Caki2 (cell line): ENCODE measurements at regions not wholly inside any gene's neighbourhood (a gene's known extent, or its start where the extent isn't known, plus 50 kb on each side); places are given as distances from the start of the nearest gene placed in this dataset.

Source experiments
- DNase-seq: peaks from one replicate; pipeline ENCODE4 v3.0.0-alpha.2; 2015; ENCODE audit warnings: low read depth
- in situ Hi-C: cut with HindIII; loops from 2 replicates; pipeline ENCODE4 v1.10.0; 2016; ENCODE audit warnings: low sequenced_read_pairs, low pct_unique_long_range_greater_than_20kb, mixed read lengths

- in situ Hi-C loops, result no loop called here
- no peak for DNase-seq
Measured at GRCh38 chr10:43827853-43828252, 179.2 kb upstream of the ZNF32 start.

GRCh38 chr10:43825984-43826383 is 177.3 kb upstream of the ZNF32 start:
- in situ Hi-C loops, result no loop called here
- DNase-seq, result no peak

- in situ Hi-C loops, result no loop called here
Measured at GRCh38 chr10:43825421-43825820, 176.7 kb upstream of the ZNF32 start.

GRCh38 chr10:43824934-43825333 is 176.3 kb upstream of the ZNF32 start:
- DNase-seq, result no peak
- in situ Hi-C loops, result no loop called here

More at GRCh38 chr10:43825421-43825820, 176.7 kb upstream of the ZNF32 start:
- no peak for DNase-seq

- in situ Hi-C loops, result no loop called here
Measured at GRCh38 chr10:43822631-43823580, 174.2 kb upstream of the ZNF32 start.

GRCh38 chr10:43821103-43821502 is 172.4 kb upstream of the ZNF32 start:
- in situ Hi-C loops, result no loop called here

More at GRCh38 chr10:43822631-43823580, 174.2 kb upstream of the ZNF32 start:
- DNase-seq, result no peak

DNA sequence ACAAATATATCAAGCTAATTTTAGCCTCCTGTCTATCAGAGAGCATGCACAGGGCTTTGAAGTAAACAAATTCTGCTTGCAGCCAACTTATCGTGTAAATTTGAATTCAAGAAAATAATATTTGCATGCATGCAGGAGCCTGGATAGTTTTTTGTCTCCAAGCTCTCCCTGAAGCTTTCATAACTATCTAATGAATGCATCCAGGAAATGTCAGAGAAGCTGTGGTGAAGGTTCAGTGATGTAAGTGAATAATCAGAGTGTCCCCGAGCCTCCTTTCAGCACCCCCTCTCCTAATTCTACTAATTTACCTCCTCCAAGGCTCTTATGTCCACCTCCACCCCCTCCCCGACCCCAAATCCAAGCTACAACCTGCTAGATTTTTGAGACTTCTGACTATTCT is 172.0 kb upstream of the ZNF32 start:
- DNase-seq, result no peak
- in situ Hi-C loops, result no loop called here

More at GRCh38 chr10:43821103-43821502, 172.4 kb upstream of the ZNF32 start:
- no peak for DNase-seq

- in situ Hi-C loops, result no loop called here
- DNase-seq, result no peak
Measured at GRCh38 chr10:43819464-43820230, 171.0 kb upstream of the ZNF32 start.

DNA sequence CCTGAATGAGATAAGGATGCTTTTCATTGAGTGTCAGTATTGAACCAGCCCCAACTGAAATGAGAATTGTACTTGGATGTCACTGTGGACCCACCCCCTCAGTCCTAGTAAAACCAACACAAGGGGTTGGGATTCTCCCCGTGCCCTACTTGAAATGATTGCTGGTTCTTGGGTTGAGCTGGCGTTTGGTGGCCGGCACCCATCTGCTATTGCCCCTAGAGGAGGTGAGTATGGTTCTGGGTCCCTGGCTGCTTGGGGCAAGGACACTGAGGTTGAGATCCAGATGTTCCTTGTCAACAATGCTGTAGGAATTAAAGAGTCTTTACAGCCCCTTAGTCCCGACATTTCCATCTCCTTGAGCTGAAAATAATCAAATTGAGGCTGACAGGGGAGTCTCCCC is 170.0 kb upstream of the ZNF32 start:
- in situ Hi-C loops, result no loop called here
- no peak for DNase-seq

- in situ Hi-C loops, result no loop called here
- no peak for DNase-seq
Measured at GRCh38 chr10:43817368-43817767, 168.7 kb upstream of the ZNF32 start.

DNA sequence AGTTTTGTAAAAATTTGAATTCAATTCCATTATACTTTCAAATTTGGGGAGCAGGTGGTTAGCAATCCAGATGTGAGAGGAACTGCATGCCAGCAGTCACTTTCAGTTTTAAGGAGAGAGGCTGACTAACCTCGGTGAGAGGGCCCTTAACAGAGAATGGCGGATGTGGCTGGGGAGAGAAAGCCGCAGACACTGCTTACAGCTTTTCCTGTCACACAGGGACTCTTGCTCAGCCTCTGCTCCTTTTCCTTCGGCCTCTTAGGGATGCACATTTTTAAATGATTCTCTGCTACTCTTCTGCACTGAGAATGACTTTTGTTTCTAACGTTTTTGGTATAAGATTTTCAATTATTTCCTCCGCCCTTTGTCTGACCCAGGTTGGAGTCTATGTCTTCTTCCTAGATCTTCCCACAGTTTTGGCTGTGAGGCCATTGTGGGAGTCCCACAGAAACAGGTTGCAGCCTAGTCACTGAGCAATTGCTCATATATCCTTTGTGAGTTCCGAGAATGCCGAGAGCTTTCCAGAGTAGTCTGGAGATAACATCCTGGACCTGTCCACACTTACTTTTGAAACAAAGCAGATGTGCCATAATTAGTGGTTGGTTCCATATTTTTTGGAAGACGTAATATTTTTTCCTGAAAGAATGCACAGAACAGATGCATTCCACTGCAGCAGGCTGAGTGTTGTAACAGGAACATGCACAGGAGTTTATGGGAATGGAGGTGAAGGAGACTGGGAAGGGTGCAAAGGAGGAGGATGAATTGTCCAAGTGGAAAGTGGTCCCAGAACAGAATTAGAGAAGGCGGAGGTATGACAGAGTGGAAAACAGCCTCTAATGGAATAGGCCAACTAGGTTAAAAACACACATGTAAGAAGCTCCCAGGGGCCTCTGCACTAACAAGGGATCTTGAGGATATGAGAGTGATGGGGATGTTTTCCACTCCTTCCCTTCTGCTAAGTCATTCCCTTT is 168.0 kb upstream of the ZNF32 start:
- no peak for DNase-seq
- in situ Hi-C loops, result no loop called here

GRCh38 chr10:43815181-43815885 is 166.7 kb upstream of the ZNF32 start:
- DNase-seq, result no peak
- in situ Hi-C loops, result no loop called here

- in situ Hi-C loops, result no loop called here
- DNase-seq, result no peak
Measured at GRCh38 chr10:43814663-43815062, 166.0 kb upstream of the ZNF32 start.

GRCh38 chr10:43811871-43812270 is 163.2 kb upstream of the ZNF32 start:
- in situ Hi-C loops, result no loop called here
- no peak for DNase-seq

GRCh38 chr10:43809211-43809930 is 160.7 kb upstream of the ZNF32 start:
- DNase-seq, result peak; percentile 84
- in situ Hi-C loops, result no loop called here

DNA sequence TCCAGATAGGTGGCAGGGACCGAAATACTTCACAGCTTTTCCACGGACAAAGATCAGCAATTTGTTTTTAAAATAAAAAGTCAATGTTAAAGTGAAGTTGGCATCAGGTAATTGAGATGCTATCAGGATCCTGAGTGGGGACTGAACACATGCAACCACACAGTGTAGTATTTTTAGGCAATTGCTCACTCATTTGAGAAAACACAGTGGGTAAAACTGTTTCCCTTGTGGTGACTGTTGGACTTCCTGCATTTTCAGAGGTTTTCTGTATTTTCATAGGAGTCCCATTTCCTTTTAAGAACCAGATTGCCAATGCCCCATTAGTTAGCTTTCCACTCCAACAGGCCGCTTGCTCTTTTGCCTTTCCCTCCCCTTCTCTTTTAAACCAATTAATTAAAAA is 159.5 kb upstream of the ZNF32 start:
- DNase-seq, result no peak

More for the DNA sequence above, 159.5 kb upstream of the ZNF32 start:
- in situ Hi-C loops, result no loop called here
